IMR-90 (cell line): ENCODE measurements at regions not wholly inside any gene's neighbourhood (a gene's known extent, or its start where the extent isn't known, plus 50 kb on each side); places are given as distances from the start of the nearest gene placed in this dataset.
A peak's percentile ranks its signal among the peaks of the same experiment; 100 is the strongest.

Experiments
- ATAC-seq: fragments of 200-7000 bp; cut with Tn5 transposase; 2 replicates; pipeline ENCODE4 v1.9.1; 2020; ENCODE audit warnings: low read depth, mild to moderate bottlenecking, moderate library complexity
- BruUV-seq: library from RNA; stranded (reverse); fragments of 400-500 nt; replicated peaks from 2 replicates; lab custom pipeline; 2021; lab: Mats Ljungman, UMichigan
- CTCF ChIA-PET: fragments of 300-600 bp; formaldehyde crosslinking; extraction: SDS; loops from one replicate; lab custom pipeline; 2021; ENCODE audit warnings: antibody characterized with exemption; lab: Yijun Ruan, JAX
- POLR2A ChIA-PET: fragments of 300-600 bp; sonication (Branson Sonifier 250); formaldehyde crosslinking; loops from one replicate; lab custom pipeline; 2022; ENCODE audit warnings: antibody characterized with exemption; ENCODE audit not compliant: unreplicated experiment; lab: Charles Lee
- DNase-seq: peaks from one replicate; pipeline ENCODE4 v3.0.0; 2013
- H2AFZ ChIP-seq: replicated peaks from 2 replicates; pipeline ENCODE3; 2013; ENCODE audit warnings: low read length, mild to moderate bottlenecking; ENCODE audit not compliant: poor library complexity
- H2AK5ac ChIP-seq: 2 replicates; pipeline ENCODE4 v1.6.1; 2013; ENCODE audit warnings: low read depth, low read length, inconsistent platforms
- H2AK9ac ChIP-seq: replicated peaks from 2 replicates; pipeline ENCODE3; 2013; ENCODE audit warnings: mild to moderate bottlenecking, low read depth, low read length, moderate library complexity; ENCODE audit not compliant: poor library complexity
- H2BK120ac ChIP-seq: 2 replicates; pipeline ENCODE4 v1.6.1; 2013; ENCODE audit warnings: low read depth, low read length, inconsistent platforms
- H2BK15ac ChIP-seq: 3 replicates; pipeline ENCODE4 v1.6.1; 2013; ENCODE audit warnings: low read depth, low read length, inconsistent platforms
- H2BK20ac ChIP-seq: 2 replicates; pipeline ENCODE4 v1.6.1; 2013; ENCODE audit warnings: low read depth, mild to moderate bottlenecking, inconsistent platforms, low read length, moderate library complexity
- H2BK5ac ChIP-seq: 2 replicates; pipeline ENCODE4 v1.6.1; 2013; ENCODE audit warnings: mild to moderate bottlenecking, low read depth, low read length, inconsistent platforms; ENCODE audit not compliant: poor library complexity, severe bottlenecking
- H3K14ac ChIP-seq: replicated peaks from 2 replicates; pipeline ENCODE4 v1.6.1; 2013; ENCODE audit warnings: low read depth, low read length, inconsistent platforms
- H3K18ac ChIP-seq: 2 replicates; pipeline ENCODE4 v1.6.1; 2013; ENCODE audit warnings: low read depth, low read length, control low read depth
- H3K23ac ChIP-seq: 2 replicates; pipeline ENCODE4 v1.6.1; 2013; ENCODE audit warnings: low read depth, low read length, inconsistent platforms
- H3K27ac ChIP-seq: 2 replicates; pipeline ENCODE4 v1.5.1; 2013; ENCODE audit warnings: mild to moderate bottlenecking, control low read depth, low read length; ENCODE audit not compliant: insufficient read depth
- H3K27me3 ChIP-seq: 2 replicates; pipeline ENCODE4 v1.6.1; 2013; ENCODE audit warnings: low read length; ENCODE audit not compliant: control insufficient read depth, insufficient read depth
- H3K36me3 ChIP-seq: 2 replicates; pipeline ENCODE4 v1.6.1; 2013; ENCODE audit warnings: low read length, mixed read lengths; ENCODE audit not compliant: control insufficient read depth, insufficient read depth
- H3K4ac ChIP-seq: 2 replicates; pipeline ENCODE4 v1.6.1; 2013; ENCODE audit warnings: low read depth, low read length, inconsistent platforms
- H3K4me1 ChIP-seq: 2 replicates; pipeline ENCODE4 v1.6.1; 2013; ENCODE audit warnings: low read length, mixed read lengths; ENCODE audit not compliant: control insufficient read depth, insufficient read depth
- H3K4me2 ChIP-seq: 2 replicates; pipeline ENCODE4 v1.6.1; 2013; ENCODE audit warnings: low read depth, mild to moderate bottlenecking, control low read depth, low read length, moderate library complexity
- H3K4me3 ChIP-seq: 2 replicates; pipeline ENCODE4 v1.5.1; 2013; ENCODE audit warnings: low read depth, mild to moderate bottlenecking, control low read depth, low read length, moderate library complexity; ENCODE audit not compliant: insufficient read depth
- H3K56ac ChIP-seq: 2 replicates; pipeline ENCODE4 v1.6.1; 2013; ENCODE audit warnings: low read length, inconsistent platforms; ENCODE audit not compliant: insufficient read depth; ENCODE audit errors: extremely low read depth
- H3K79me1 ChIP-seq, 2 experiments: 2 replicates each; pipeline ENCODE4 v1.6.1; 2013; ENCODE audit warnings: low read length in 2 of 2, inconsistent platforms in 1 of 2, low read depth in 1 of 2
- H3K9ac ChIP-seq: 2 replicates; pipeline ENCODE4 v1.6.1; 2013; ENCODE audit warnings: low read depth, low read length, control low read depth
- H3K9me1 ChIP-seq: 2 replicates; pipeline ENCODE4 v1.6.1; 2013; ENCODE audit warnings: low read length, inconsistent platforms; ENCODE audit not compliant: insufficient read depth
- H3K9me3 ChIP-seq: 2 replicates; pipeline ENCODE4 v1.6.1; 2013; ENCODE audit warnings: low read length; ENCODE audit not compliant: control insufficient read depth, insufficient read depth
- H4K20me1 ChIP-seq: 2 replicates; pipeline ENCODE4 v1.6.1; 2013; ENCODE audit warnings: low read length, inconsistent platforms; ENCODE audit not compliant: insufficient read depth
- H4K5ac ChIP-seq: 2 replicates; pipeline ENCODE4 v1.6.1; 2013; ENCODE audit warnings: mild to moderate bottlenecking, low read depth, low read length, control low read depth
- H4K8ac ChIP-seq, 2 experiments: 2 replicates each; pipeline ENCODE4 v1.6.1; 2013; ENCODE audit warnings: low read depth in 2 of 2, low read length in 2 of 2, control low read depth in 1 of 2, inconsistent platforms in 1 of 2
- H4K91ac ChIP-seq: 2 replicates; pipeline ENCODE4 v1.6.1; 2013; ENCODE audit warnings: low read depth, low read length, inconsistent platforms; ENCODE audit not compliant: insufficient read depth
- CEBPB ChIP-seq: IDR thresholded peaks from 2 replicates; pipeline ENCODE4 v1.6.1; 2012; ENCODE audit warnings: low read depth, low read length, improper control_type of control experiment
- CHD1 ChIP-seq: IDR thresholded peaks from 2 replicates; pipeline ENCODE4 v1.6.1; 2012; ENCODE audit warnings: low read depth, low read length, improper control_type of control experiment
- FOS ChIP-seq: fragments of 150-350 bp; IDR thresholded peaks from 2 replicates; pipeline ENCODE4 v1.6.1; 2016; ENCODE audit warnings: low read depth, low read length
- MAFK ChIP-seq: IDR thresholded peaks from 2 replicates; pipeline ENCODE4 v1.6.1; 2012; ENCODE audit warnings: low read depth, low read length, improper control_type of control experiment
- MAZ ChIP-seq: IDR thresholded peaks from 2 replicates; pipeline ENCODE4 v1.6.1; 2012; ENCODE audit warnings: low read depth, mild to moderate bottlenecking, low read length, improper control_type of control experiment, moderate library complexity, borderline replicate concordance
- MXI1 ChIP-seq: IDR thresholded peaks from 2 replicates; pipeline ENCODE4 v1.6.1; 2012; ENCODE audit warnings: low read depth, mild to moderate bottlenecking, low read length, moderate library complexity, borderline replicate concordance
- RAD21 ChIP-seq: IDR thresholded peaks from 2 replicates; pipeline ENCODE4 v1.6.1; 2012; ENCODE audit warnings: low read length, improper control_type of control experiment
- RFX5 ChIP-seq: IDR thresholded peaks from 2 replicates; pipeline ENCODE4 v1.8.0; 2012; ENCODE audit warnings: low read depth, mild to moderate bottlenecking, low read length, moderate library complexity
- SMC3 ChIP-seq: fragments of 150-350 bp; IDR thresholded peaks from 2 replicates; pipeline ENCODE4 v1.6.1; 2016; ENCODE audit warnings: low read depth, mild to moderate bottlenecking, antibody characterized with exemption, low read length, moderate library complexity
- WGBS, 2 experiments: methylation state at CpG; one replicate each; pipeline versions ENCODE4 v1.1.5 to v1.1.7; 2013; ENCODE audit warnings: missing lambda C conversion rate in 2 of 2; ENCODE audit not compliant: insufficient read length in 1 of 2; ENCODE audit errors: extremely low coverage in 2 of 2; 5-methylcytosine and 5-hydroxymethylcytosine counted together
- dilution Hi-C: fragments of 300-500 bp; cut with HindIII; formaldehyde crosslinking; loops from one replicate; pipeline ENCODE4 v1.14.3; 2018; ENCODE audit warnings: low sequenced_read_pairs; ENCODE audit not compliant: unreplicated experiment
- in situ Hi-C: fragments of 300-500 bp; cut with MboI; formaldehyde crosslinking; loops from 3 replicates; pipeline ENCODE4 v1.14.3; 2019; ENCODE audit warnings: low sequenced_read_pairs, inconsistent platforms, mixed read lengths
- intact Hi-C: fragments of 100-400 bp; cut with micrococcal nuclease; formaldehyde crosslinking; loops from 2 replicates; pipeline ENCODE4 v1.10.0; 2022
- TF ChIP-seq, protein P1 (sequence below): fragments of 150-350 bp; IDR thresholded peaks from 2 replicates; pipeline ENCODE4 v1.6.1; 2017; ENCODE audit warnings: mild to moderate bottlenecking, antibody characterized with exemption, low read length, low read depth
- TF ChIP-seq, protein P2 (sequence below): fragments of 150-350 bp; IDR thresholded peaks from 2 replicates; pipeline ENCODE4 v1.6.1; 2016; ENCODE audit warnings: low read depth, mild to moderate bottlenecking, low read length, moderate library complexity, borderline replicate concordance

DNA sequence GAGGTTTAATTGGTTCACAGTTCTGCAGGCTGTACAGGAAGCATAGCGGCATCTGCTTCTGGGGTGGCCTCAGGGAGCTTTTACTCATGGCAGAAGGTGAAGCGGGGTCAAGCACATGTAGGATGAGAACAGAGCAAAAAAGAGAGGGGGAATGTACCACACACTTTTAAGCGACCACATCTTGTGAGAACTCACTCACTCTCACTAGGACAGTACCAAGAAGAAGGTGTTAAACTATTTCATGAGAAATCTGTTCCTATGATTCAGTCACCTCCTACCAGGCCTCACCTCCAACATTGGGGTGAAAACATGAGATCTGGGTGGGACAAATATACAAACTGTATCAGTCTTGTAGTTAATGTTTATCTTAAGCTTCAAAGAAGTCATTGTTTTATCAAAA lies 174.7 kb downstream of the GNAI1 start:
- Histone ChIP-seq H2BK5ac (no peak overlapping the region), H3K9ac (no peak overlapping the region), H4K91ac (no peak overlapping the region), H3K9me3 (no peaks in the 10 kb centered on the region), H3K4ac (no peak overlapping the region), H2BK20ac (no peak overlapping the region), H4K20me1 (no peaks in the 10 kb centered on the region), H3K4me1 (peaks cover 9% of the 10 kb centered on the region), H4K8ac (no peak overlapping the region), H3K23ac (no peak overlapping the region), H3K4me2 (no peak overlapping the region), H3K14ac (no peak overlapping the region), H2AK9ac (no peak overlapping the region), H2AFZ (no peak overlapping the region), H3K27me3 (no peaks in the 10 kb centered on the region), H2AK5ac (no peak overlapping the region), H2BK120ac (no peak overlapping the region), H3K9me1 (peaks cover 7% of the 10 kb centered on the region; the same call in 1 of the 2 replicates), H3K18ac (no peak overlapping the region), H3K79me1 (no peaks in the 10 kb centered on the region), H4K5ac (no peak overlapping the region), H3K56ac (no peak overlapping the region), H3K4me3 (no peak overlapping the region), H3K36me3 (no peaks in the 10 kb centered on the region), H3K27ac (no peak overlapping the region), H2BK15ac (0 out of 3 replicates have a peak overlapping the region, but pooled peaks have one; percentile 9)
- intact Hi-C loops, result no loop called here
- ChIA-PET CTCF (interaction anchor here (0.6 kb wide), 1 partner anchor 175 kb away, joined by 4 read pairs; no protein-coding TSS in a partner anchor), POLR2A (no interaction called here)
- TF ChIP-seq, protein P1, sequence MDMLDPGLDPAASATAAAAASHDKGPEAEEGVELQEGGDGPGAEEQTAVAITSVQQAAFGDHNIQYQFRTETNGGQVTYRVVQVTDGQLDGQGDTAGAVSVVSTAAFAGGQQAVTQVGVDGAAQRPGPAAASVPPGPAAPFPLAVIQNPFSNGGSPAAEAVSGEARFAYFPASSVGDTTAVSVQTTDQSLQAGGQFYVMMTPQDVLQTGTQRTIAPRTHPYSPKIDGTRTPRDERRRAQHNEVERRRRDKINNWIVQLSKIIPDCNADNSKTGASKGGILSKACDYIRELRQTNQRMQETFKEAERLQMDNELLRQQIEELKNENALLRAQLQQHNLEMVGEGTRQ, result no peak
- TF ChIP-seq, protein P2, sequence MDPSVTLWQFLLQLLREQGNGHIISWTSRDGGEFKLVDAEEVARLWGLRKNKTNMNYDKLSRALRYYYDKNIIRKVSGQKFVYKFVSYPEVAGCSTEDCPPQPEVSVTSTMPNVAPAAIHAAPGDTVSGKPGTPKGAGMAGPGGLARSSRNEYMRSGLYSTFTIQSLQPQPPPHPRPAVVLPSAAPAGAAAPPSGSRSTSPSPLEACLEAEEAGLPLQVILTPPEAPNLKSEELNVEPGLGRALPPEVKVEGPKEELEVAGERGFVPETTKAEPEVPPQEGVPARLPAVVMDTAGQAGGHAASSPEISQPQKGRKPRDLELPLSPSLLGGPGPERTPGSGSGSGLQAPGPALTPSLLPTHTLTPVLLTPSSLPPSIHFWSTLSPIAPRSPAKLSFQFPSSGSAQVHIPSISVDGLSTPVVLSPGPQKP, result no peak
- TF ChIP-seq CEBPB (no peak), MXI1 (no peak), MAZ (no peak), MAFK (no peak), SMC3 (no peak), FOS (no peak), CHD1 (no peak), RFX5 (no peak), RAD21 (no peak)
- no TSS peak for BruUV-seq
- dilution Hi-C loops, result loop anchor here (10.0 kb wide), 1 partner anchor 105 kb away; no protein-coding TSS in a partner anchor
- ATAC-seq (no peak), DNase-seq (no peak)
- no CpG with 5 or more reads among the region's 3 CpGs for WGBS, 2 experiments
- in situ Hi-C loops, result no loop called here
